ENCODE measurements at regions not wholly inside any gene's neighbourhood (a gene's known extent, or its start where the extent isn't known, plus 50 kb on each side); places are given as distances from the start of the nearest gene placed in this dataset.

DNA sequence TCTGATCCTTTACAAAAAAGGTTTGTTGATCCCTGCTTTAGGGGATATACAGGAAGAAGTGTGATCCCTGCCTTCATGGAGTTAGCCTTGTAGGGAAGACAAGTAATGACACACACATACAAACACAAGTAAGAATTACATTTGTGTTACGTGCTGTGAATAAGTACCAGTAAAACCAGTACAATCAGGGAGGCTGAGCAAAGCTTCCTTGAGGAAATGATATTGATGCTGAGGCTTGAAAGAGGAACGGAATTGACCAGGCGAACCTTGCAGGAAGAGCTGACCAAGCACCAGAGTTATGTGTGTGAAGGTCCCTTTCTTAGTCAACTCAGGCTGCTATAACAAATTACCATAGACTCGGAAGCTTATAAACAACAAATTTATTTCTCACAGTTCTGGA is 83.6 kb upstream of the CACUL1 start:
- intact Hi-C loops (cut with DNase I; ENCODE audit: low total_unique reads) (no loop called here), in situ Hi-C loops (cut with MboI; ENCODE audit: low sequenced_read_pairs in 4 of 4) (no loop called here)
- no peak for ATAC-seq
- Histone ChIP-seq H3K4me1 (no peaks in the 10 kb centered on the region), H3K27ac (no peak overlapping the region), H3K9me3 (no peaks in the 10 kb centered on the region), H3K36me3 (no peaks in the 10 kb centered on the region), H3K4me3 (no peak overlapping the region), H3K27me3 (no peaks in the 10 kb centered on the region)
- DNase-seq, result no peak
- TF ChIP-seq, protein P1, sequence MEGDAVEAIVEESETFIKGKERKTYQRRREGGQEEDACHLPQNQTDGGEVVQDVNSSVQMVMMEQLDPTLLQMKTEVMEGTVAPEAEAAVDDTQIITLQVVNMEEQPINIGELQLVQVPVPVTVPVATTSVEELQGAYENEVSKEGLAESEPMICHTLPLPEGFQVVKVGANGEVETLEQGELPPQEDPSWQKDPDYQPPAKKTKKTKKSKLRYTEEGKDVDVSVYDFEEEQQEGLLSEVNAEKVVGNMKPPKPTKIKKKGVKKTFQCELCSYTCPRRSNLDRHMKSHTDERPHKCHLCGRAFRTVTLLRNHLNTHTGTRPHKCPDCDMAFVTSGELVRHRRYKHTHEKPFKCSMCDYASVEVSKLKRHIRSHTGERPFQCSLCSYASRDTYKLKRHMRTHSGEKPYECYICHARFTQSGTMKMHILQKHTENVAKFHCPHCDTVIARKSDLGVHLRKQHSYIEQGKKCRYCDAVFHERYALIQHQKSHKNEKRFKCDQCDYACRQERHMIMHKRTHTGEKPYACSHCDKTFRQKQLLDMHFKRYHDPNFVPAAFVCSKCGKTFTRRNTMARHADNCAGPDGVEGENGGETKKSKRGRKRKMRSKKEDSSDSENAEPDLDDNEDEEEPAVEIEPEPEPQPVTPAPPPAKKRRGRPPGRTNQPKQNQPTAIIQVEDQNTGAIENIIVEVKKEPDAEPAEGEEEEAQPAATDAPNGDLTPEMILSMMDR (IDR thresholded peaks at IDR 0.05 in 4 of 5, conservative IDR thresholded peaks at IDR 0.05 in 1 of 5), result no peak
- TF ChIP-seq POLR2A (IDR thresholded peaks at IDR 0.05), result no peak

DNA sequence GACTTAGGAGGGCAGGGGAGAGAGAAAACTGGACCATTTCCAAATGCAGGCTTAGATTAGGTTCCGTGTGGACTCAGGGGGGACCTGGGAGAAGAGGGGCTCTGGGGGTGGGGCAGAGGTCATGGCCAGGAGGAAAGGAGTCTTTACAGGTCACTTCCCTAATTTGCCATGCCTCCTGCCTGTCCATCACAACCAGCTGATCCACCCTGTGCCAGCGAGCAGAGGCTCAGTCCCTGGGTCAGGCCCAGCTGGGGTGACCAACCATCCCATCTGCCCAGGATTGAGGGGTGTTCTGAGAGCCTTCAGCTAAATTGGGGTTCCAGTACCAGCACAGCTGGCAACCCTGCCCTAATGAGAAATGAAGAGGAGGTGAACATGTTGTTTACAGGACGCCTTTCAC is 84.6 kb upstream of the CACUL1 start:
- Histone ChIP-seq H3K27me3 (no peaks in the 10 kb centered on the region), H3K4me3 (no peak overlapping the region), H3K9me3 (no peaks in the 10 kb centered on the region), H3K4me1 (no peaks in the 10 kb centered on the region), H3K36me3 (no peaks in the 10 kb centered on the region), H3K27ac (no peak overlapping the region)
- DNase-seq, result no peak
- ATAC-seq, result no peak
- in situ Hi-C loops (cut with MboI; ENCODE audit: low sequenced_read_pairs in 4 of 4), result no loop called here
- TF ChIP-seq, protein P1 (IDR thresholded peaks at IDR 0.05 in 4 of 5, conservative IDR thresholded peaks at IDR 0.05 in 1 of 5), result no peak
- TF ChIP-seq POLR2A (IDR thresholded peaks at IDR 0.05), result no peak
- intact Hi-C loops (cut with DNase I; ENCODE audit: low total_unique reads), result no loop called here

DNA sequence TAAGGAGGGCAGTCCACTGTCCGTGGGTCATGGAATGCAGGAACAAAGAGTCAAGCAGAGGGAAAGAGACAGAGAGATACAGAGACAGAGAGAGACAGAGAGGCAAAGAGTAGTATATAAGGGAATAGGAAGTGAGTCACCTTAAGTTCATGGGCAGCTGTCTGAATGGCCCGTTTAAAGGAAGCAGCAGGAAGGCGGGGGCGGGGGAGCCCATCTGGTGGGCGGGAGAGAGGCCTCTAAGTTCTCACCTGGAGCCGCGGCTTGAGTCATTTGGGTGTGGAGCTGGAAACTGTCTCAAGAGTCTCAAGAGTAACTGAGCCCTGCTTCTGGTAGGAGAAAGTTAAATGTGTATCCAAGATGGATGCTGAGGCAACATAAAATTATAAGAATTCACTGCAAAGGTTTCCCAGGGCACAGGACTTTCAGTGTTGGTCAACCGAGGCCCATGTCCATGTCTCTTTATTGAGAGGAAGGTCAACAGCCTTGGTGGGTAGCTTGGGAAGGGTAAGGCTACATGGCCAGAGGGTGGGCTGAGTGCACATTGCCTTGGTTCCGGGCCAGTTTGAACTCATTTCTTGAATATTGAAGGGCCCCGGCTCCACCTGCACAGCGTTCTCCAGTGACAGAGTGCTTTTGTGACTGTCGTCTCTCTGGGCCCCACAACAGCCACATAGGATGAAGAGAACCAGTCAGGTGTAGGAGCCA is 85.5 kb upstream of the CACUL1 start:
- Histone ChIP-seq H3K27me3 (no peaks in the 10 kb centered on the region), H3K4me3 (no peak overlapping the region), H3K27ac (no peak overlapping the region), H3K4me1 (peaks cover 0 to 3% of the 10 kb centered on the region in 2 donors), H3K36me3 (no peaks in the 10 kb centered on the region), H3K9me3 (no peaks in the 10 kb centered on the region)
- in situ Hi-C loops (cut with MboI; ENCODE audit: low sequenced_read_pairs in 4 of 4), result no loop called here
- ATAC-seq, result no peak
- intact Hi-C loops (cut with DNase I; ENCODE audit: low total_unique reads), result no loop called here
- DNase-seq, result no peak
- TF ChIP-seq, protein P1 (IDR thresholded peaks at IDR 0.05 in 4 of 5, conservative IDR thresholded peaks at IDR 0.05 in 1 of 5), result no peak
- no peak for TF ChIP-seq POLR2A (IDR thresholded peaks at IDR 0.05)

DNA sequence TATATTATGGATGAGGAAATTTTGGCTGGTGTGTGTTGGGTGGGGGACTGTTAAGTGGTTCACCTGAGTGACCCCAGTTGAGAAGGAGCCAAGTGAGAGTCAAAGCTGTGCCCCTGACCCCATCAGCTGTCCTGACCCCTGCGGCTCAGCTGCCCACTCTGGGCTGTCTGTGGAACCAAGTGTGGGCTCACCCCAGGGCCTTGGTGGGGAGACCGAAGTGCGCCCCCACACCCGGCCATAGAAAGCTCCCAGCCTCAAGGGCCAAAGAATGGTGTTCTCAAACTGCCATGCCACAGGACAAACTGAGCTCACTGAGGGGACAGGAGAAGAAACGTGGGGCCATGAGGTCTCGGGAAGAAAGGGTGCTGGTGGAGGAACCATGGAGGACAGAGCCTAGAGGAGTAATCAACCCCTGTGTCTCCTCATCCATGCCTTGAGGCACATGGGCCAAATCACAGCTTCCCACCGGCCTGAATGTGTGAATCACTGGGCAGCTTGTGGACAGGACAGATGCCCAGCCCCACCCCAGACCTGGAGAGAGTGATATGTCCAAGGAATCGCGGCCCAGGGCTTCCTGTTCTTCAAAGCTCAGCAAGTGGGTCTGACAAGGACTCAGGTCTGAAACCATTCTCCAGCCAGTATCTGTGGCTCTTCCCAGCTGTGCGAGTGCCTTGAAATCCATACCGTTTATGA is 86.2 kb upstream of the CACUL1 start:
- no peaks in the 10 kb centered on the region for H3K27me3 ChIP-seq
- in situ Hi-C loops (cut with MboI; ENCODE audit: low sequenced_read_pairs in 4 of 4), result no loop called here
- H3K9me3 ChIP-seq, result no peaks in the 10 kb centered on the region
- no peak overlapping the region for H3K4me3 ChIP-seq
- peaks cover 0 to 4% of the 10 kb centered on the region in 2 donors for H3K4me1 ChIP-seq
- DNase-seq, result no peak
- intact Hi-C loops (cut with DNase I; ENCODE audit: low total_unique reads), result no loop called here
- H3K27ac ChIP-seq, result no peak overlapping the region
- TF ChIP-seq, protein P1 (IDR thresholded peaks at IDR 0.05 in 4 of 5, conservative IDR thresholded peaks at IDR 0.05 in 1 of 5), result no peak
- TF ChIP-seq POLR2A (IDR thresholded peaks at IDR 0.05), result no peak
- ATAC-seq, result no peak
- H3K36me3 ChIP-seq, result no peaks in the 10 kb centered on the region

All from gastrocnemius medialis (tissue), 4 donors.